HepG2 (cell line): ENCODE measurements at regions not wholly inside any gene's neighbourhood (a gene's known extent, or its start where the extent isn't known, plus 50 kb on each side); places are given as distances from the start of the nearest gene placed in this dataset.

Experiments
- GABPB1 ChIP-seq: IDR thresholded peaks from 2 replicates; pipeline ENCODE4 v1.6.1; 2016; ENCODE audit warnings: mild to moderate bottlenecking, missing genetic modification reagents, moderate library complexity, missing compliant biosample characterization
- HNRNPK ChIP-seq: fragments of 200-400 bp; formaldehyde crosslinking; IDR thresholded peaks from 2 replicates; pipeline ENCODE4 v1.6.1; 2018; ENCODE audit warnings: low read length, low read depth, moderate library complexity, mild to moderate bottlenecking; ENCODE audit not compliant: poor library complexity, severe bottlenecking
- MYC ChIP-seq: sonication (generic); formaldehyde crosslinking; IDR thresholded peaks from 2 replicates; pipeline ENCODE4 v1.9.0; 2021; ENCODE audit warnings: missing genetic modification reagents, borderline replicate concordance
- NAIF1 ChIP-seq: sonication (generic); formaldehyde crosslinking; IDR thresholded peaks from 2 replicates; pipeline ENCODE4 v1.5.0; 2020; ENCODE audit warnings: mild to moderate bottlenecking, missing genetic modification reagents, borderline replicate concordance
- SAP130 ChIP-seq: IDR thresholded peaks from 2 replicates; pipeline ENCODE4 v1.6.1; 2016; ENCODE audit warnings: low read depth
- SP1 ChIP-seq, 2 experiments: fragments of 450-650 bp in 1 of 2; sonication (generic) in 1 of 2; formaldehyde crosslinking in 1 of 2; IDR thresholded peaks; 2 replicates each; pipeline versions ENCODE4 v1.4.0 to v1.6.1; 2016 to 2020; ENCODE audit warnings: missing genetic modification reagents in 1 of 2
- ZFP37 ChIP-seq: sonication (generic); formaldehyde crosslinking; IDR thresholded peaks from 2 replicates; pipeline ENCODE4 v1.4.0; 2020; ENCODE audit warnings: missing genetic modification reagents, borderline replicate concordance
- TF ChIP-seq, protein P1 (sequence below): sonication (generic); formaldehyde crosslinking; IDR thresholded peaks from 2 replicates; pipeline ENCODE4 v1.5.0; 2020; ENCODE audit warnings: mild to moderate bottlenecking, missing genetic modification reagents, moderate library complexity

- TF ChIP-seq HNRNPK, result no peak
- no peak for TF ChIP-seq SP1 (IDR thresholded peaks at IDR 0.05)
- no peak for TF ChIP-seq SP1 (CRISPR knock-in tag; IDR thresholded peaks at IDR 0.05)
- TF ChIP-seq SAP130 (CRISPR knock-in tag), result no peak
- TF ChIP-seq ZFP37, result no peak
- no peak for TF ChIP-seq MYC (CRISPR knock-in tag)
- TF ChIP-seq, protein P1, sequence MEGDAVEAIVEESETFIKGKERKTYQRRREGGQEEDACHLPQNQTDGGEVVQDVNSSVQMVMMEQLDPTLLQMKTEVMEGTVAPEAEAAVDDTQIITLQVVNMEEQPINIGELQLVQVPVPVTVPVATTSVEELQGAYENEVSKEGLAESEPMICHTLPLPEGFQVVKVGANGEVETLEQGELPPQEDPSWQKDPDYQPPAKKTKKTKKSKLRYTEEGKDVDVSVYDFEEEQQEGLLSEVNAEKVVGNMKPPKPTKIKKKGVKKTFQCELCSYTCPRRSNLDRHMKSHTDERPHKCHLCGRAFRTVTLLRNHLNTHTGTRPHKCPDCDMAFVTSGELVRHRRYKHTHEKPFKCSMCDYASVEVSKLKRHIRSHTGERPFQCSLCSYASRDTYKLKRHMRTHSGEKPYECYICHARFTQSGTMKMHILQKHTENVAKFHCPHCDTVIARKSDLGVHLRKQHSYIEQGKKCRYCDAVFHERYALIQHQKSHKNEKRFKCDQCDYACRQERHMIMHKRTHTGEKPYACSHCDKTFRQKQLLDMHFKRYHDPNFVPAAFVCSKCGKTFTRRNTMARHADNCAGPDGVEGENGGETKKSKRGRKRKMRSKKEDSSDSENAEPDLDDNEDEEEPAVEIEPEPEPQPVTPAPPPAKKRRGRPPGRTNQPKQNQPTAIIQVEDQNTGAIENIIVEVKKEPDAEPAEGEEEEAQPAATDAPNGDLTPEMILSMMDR (CRISPR knock-in tag), result no peak
- TF ChIP-seq NAIF1 (CRISPR knock-in tag), result no peak
- no peak for TF ChIP-seq GABPB1 (CRISPR knock-in tag)
Observed at GRCh38 chr6:112590326-112590725, 243.2 kb downstream of the RFPL4B start.
